Esophagus (tissue), 2 donors: ENCODE measurements at regions not wholly inside any gene's neighbourhood (a gene's known extent, or its start where the extent isn't known, plus 50 kb on each side); places are given as distances from the start of the nearest gene placed in this dataset.

Source experiments
- H3K27ac ChIP-seq, 2 donors: one replicate each; pipeline ENCODE4 v1.5.1; 2013; ENCODE audit warnings: low read depth in 2 of 2, mild to moderate bottlenecking in 2 of 2, inconsistent platforms in 1 of 2, low read length in 1 of 2, moderate library complexity in 1 of 2
- H3K27me3 ChIP-seq, 2 donors: one replicate each; pipeline ENCODE4 v1.6.1; 2013; ENCODE audit warnings: low read length in 2 of 2, control low read depth in 1 of 2, mild to moderate bottlenecking in 1 of 2; ENCODE audit not compliant: insufficient read depth in 2 of 2, control insufficient read depth in 1 of 2
- H3K36me3 ChIP-seq, 2 donors: one replicate each; pipeline ENCODE4 v1.6.1; 2013; ENCODE audit warnings: low read length in 1 of 2; ENCODE audit not compliant: control insufficient read depth in 2 of 2, insufficient read depth in 2 of 2
- H3K4me1 ChIP-seq, 2 donors: one replicate each; pipeline ENCODE4 v1.6.1; 2013; ENCODE audit warnings: low read length in 1 of 2; ENCODE audit not compliant: control insufficient read depth in 2 of 2, insufficient read depth in 2 of 2
- H3K4me3 ChIP-seq, 2 donors: one replicate each; pipeline ENCODE4 v1.5.1; 2013; ENCODE audit warnings: low read length in 2 of 2, mild to moderate bottlenecking in 2 of 2, low read depth in 1 of 2, moderate library complexity in 1 of 2
- H3K9me3 ChIP-seq, 2 donors: one replicate each; pipeline ENCODE4 v1.6.1; 2013; ENCODE audit warnings: mild to moderate bottlenecking in 2 of 2, low read depth in 1 of 2, low read length in 1 of 2, moderate library complexity in 1 of 2; ENCODE audit not compliant: control insufficient read depth in 2 of 2, insufficient read depth in 1 of 2
- WGBS, 2 donors: extraction: QIAGEN DNeasy Blood & Tissue Kit; methylation state at CpG; one replicate each; pipeline ENCODE4 v1.1.7; 2013; 5-methylcytosine and 5-hydroxymethylcytosine counted together
- donor health status: healthy with polysubstance abuse.
- donor health status: Bipolar disorder and iron deficiency.

- peak overlapping the region; percentile 73 to 83 for H3K27ac ChIP-seq
- H3K36me3 ChIP-seq = no peaks in the 10 kb centered on the region
- no peaks in the 10 kb centered on the region for H3K27me3 ChIP-seq
- H3K9me3 ChIP-seq = no peaks in the 10 kb centered on the region
- no peaks in the 10 kb centered on the region for H3K4me1 ChIP-seq
- WGBS, 2 donors = 38 to 61% methylated on average over 8 of the region's 8 CpGs
- H3K4me3 ChIP-seq = no peak overlapping the region
These were observed 57.9 kb upstream of the KCNE4 start for GRCh38 chr2:222993920-222994650.

- Histone ChIP-seq H3K4me1 (no peaks in the 10 kb centered on the region), H3K27ac (no peak overlapping the region), H3K9me3 (no peaks in the 10 kb centered on the region), H3K27me3 (no peaks in the 10 kb centered on the region), H3K4me3 (no peak overlapping the region), H3K36me3 (no peaks in the 10 kb centered on the region)
- 96 to 97% methylated on average over 1 of the region's 1 CpG for WGBS, 2 donors
These were observed 53.5 kb upstream of the KCNE4 start for GRCh38 chr2:222998459-222998858.

GRCh38 chr2:223000872-223001796 lies 50.9 kb upstream of the KCNE4 start:
- 74 to 79% methylated on average over 12 of the region's 12 CpGs for WGBS, 2 donors
- H3K27me3 ChIP-seq = no peaks in the 10 kb centered on the region
- no peak overlapping the region for H3K27ac ChIP-seq
- H3K4me1 ChIP-seq = no peaks in the 10 kb centered on the region
- H3K36me3 ChIP-seq = no peaks in the 10 kb centered on the region
- no peaks in the 10 kb centered on the region for H3K9me3 ChIP-seq
- no peak overlapping the region for H3K4me3 ChIP-seq

GRCh38 chr2:223001797-223002175 lies 50.2 kb upstream of the KCNE4 start:
- Histone ChIP-seq H3K27ac (no peak overlapping the region), H3K9me3 (no peaks in the 10 kb centered on the region), H3K27me3 (no peaks in the 10 kb centered on the region), H3K36me3 (no peaks in the 10 kb centered on the region), H3K4me1 (no peaks in the 10 kb centered on the region), H3K4me3 (no peak overlapping the region)
- 73 to 89% methylated on average over 3 of the region's 3 CpGs for WGBS, 2 donors
